H1 (cell line): ENCODE measurements at regions not wholly inside any gene's neighbourhood (a gene's known extent, or its start where the extent isn't known, plus 50 kb on each side); places are given as distances from the start of the nearest gene placed in this dataset.

ENCODE experiments used
- CTCF ChIA-PET: fragments of 300-600 bp; sonication (Branson Sonifier 250); formaldehyde crosslinking; loops from one replicate; lab custom pipeline; 2021; ENCODE audit not compliant: partially characterized antibody; lab: Charles Lee
- POLR2A ChIA-PET: fragments of 300-600 bp; sonication (Branson Sonifier 250); formaldehyde crosslinking; loops from one replicate; lab custom pipeline; 2021; ENCODE audit warnings: inconsistent platforms; ENCODE audit not compliant: partially characterized antibody; lab: Charles Lee
- DNase-seq, 2 experiments: peaks; one replicate each; pipeline versions ENCODE4 v3.0.0 to v3.0.0-alpha.2; 2010 to 2022; ENCODE audit warnings: low spot score in 2 of 2, low read depth in 1 of 2, mixed read lengths in 1 of 2
- FAIRE-seq: peaks from 2 replicates; lab custom pipeline; 2011; peaks lifted over from hg19 to GRCh38; lab: Jason Lieb, UNC
- H2AFZ ChIP-seq: 2 replicates; pipeline ENCODE4 v1.8.1; 2012; ENCODE audit warnings: low read length, inconsistent platforms
- H2AK5ac ChIP-seq: 2 replicates; pipeline ENCODE4 v1.6.1; 2013; ENCODE audit warnings: low read depth, low read length
- H2BK120ac ChIP-seq: replicated peaks from 2 replicates; pipeline ENCODE3; 2013; ENCODE audit warnings: low read depth, low read length, inconsistent platforms
- H2BK12ac ChIP-seq: 2 replicates; pipeline ENCODE4 v1.6.1; 2013; ENCODE audit warnings: low read depth, low read length
- H2BK15ac ChIP-seq: 2 replicates; pipeline ENCODE4 v1.6.1; 2013; ENCODE audit warnings: low read length
- H2BK20ac ChIP-seq: 2 replicates; pipeline ENCODE4 v1.6.1; 2013; ENCODE audit warnings: low read length
- H2BK5ac ChIP-seq: 2 replicates; pipeline ENCODE4 v1.6.1; 2013; ENCODE audit warnings: low read depth, low read length
- H3K14ac ChIP-seq: 2 replicates; pipeline ENCODE4 v1.6.1; 2013; ENCODE audit warnings: inconsistent platforms; ENCODE audit not compliant: insufficient read length
- H3K18ac ChIP-seq: 2 replicates; pipeline ENCODE4 v1.6.1; 2013; ENCODE audit warnings: low read length; ENCODE audit errors: extremely low read depth
- H3K23ac ChIP-seq: 2 replicates; pipeline ENCODE4 v1.6.1; 2013; ENCODE audit warnings: inconsistent platforms; ENCODE audit not compliant: insufficient read length
- H3K23me2 ChIP-seq: 2 replicates; pipeline ENCODE4 v1.6.1; 2013; ENCODE audit warnings: low read depth, low read length
- H3K27ac ChIP-seq: 2 replicates; pipeline ENCODE4 v1.6.1; 2011; ENCODE audit warnings: low read depth, low read length, inconsistent platforms
- H3K27me3 ChIP-seq, 4 experiments: replicated peaks in 1 of 4; 1 replicate in 1 of 4; 2 replicates in 3 of 4; pipeline versions ENCODE4 v1.6.1 to v1.8.1; 2011 to 2013; ENCODE audit warnings: low read length in 3 of 4, mild to moderate bottlenecking in 3 of 4, inconsistent platforms in 2 of 4, mixed read lengths in 2 of 4, moderate library complexity in 1 of 4; ENCODE audit not compliant: control insufficient read depth in 3 of 4, insufficient read depth in 3 of 4; ENCODE audit errors: extremely low read depth in 1 of 4
- H3K36me3 ChIP-seq, 4 experiments: 2 replicates each; pipeline versions ENCODE4 v1.6.1 to v1.8.1; 2011 to 2013; ENCODE audit warnings: mild to moderate bottlenecking in 4 of 4, low read length in 3 of 4, moderate library complexity in 2 of 4, control low read depth in 1 of 4, inconsistent platforms in 1 of 4; ENCODE audit not compliant: insufficient read depth in 4 of 4, control insufficient read depth in 2 of 4
- H3K4ac ChIP-seq: replicated peaks from 2 replicates; pipeline ENCODE3; 2013; ENCODE audit warnings: low read length, low read depth, mixed read lengths, inconsistent platforms; ENCODE audit not compliant: insufficient read length
- H3K4me1 ChIP-seq, 4 experiments: replicated peaks in 1 of 4; 1 replicate in 1 of 4; 2 replicates in 3 of 4; pipeline versions ENCODE4 v1.6.1 to v1.8.1; 2011 to 2013; ENCODE audit warnings: low read length in 3 of 4, inconsistent platforms in 2 of 4, mixed read lengths in 1 of 4; ENCODE audit not compliant: insufficient read depth in 4 of 4, control insufficient read depth in 3 of 4
- H3K4me2 ChIP-seq, 2 experiments: 2 replicates each; pipeline versions ENCODE4 v1.6.1 to v1.8.1; 2011 to 2013; ENCODE audit warnings: low read depth in 2 of 2, low read length in 2 of 2, control low read depth in 1 of 2, inconsistent platforms in 1 of 2, mild to moderate bottlenecking in 1 of 2; ENCODE audit not compliant: insufficient read depth in 1 of 2
- H3K4me3 ChIP-seq, 4 experiments: fragments of 200-600, 300-600 bp in 1 of 4; sonication (generic), shearing (Covaris generic), sonication (Bioruptor Twin) in 1 of 4; 2 replicates each; pipeline versions ENCODE4 v1.5.1 to v1.8.1; 2011 to 2016; ENCODE audit warnings: low read length in 4 of 4, low read depth in 3 of 4, control low read depth in 2 of 4, inconsistent platforms in 2 of 4, mild to moderate bottlenecking in 2 of 4, mixed read lengths in 1 of 4, moderate library complexity in 1 of 4; ENCODE audit not compliant: insufficient read depth in 2 of 4; ENCODE audit errors: extremely low read depth in 1 of 4
- H3K56ac ChIP-seq: replicated peaks from 2 replicates; pipeline ENCODE3; 2013; ENCODE audit warnings: low read depth, mild to moderate bottlenecking, mixed read lengths, low read length, inconsistent platforms; ENCODE audit not compliant: insufficient read length
- H3K79me1 ChIP-seq: 2 replicates; pipeline ENCODE4 v1.6.1; 2013; ENCODE audit warnings: low read depth, low read length, control low read depth
- H3K79me2 ChIP-seq, 2 experiments: 2 replicates each; pipeline versions ENCODE4 v1.6.1 to v1.8.1; 2012 to 2013; ENCODE audit warnings: low read length in 2 of 2, mild to moderate bottlenecking in 2 of 2, inconsistent platforms in 1 of 2; ENCODE audit not compliant: insufficient read depth in 2 of 2, control insufficient read depth in 1 of 2
- H3K9ac ChIP-seq, 4 experiments: replicated peaks in 1 of 4; 1 replicate in 1 of 4; 2 replicates in 3 of 4; pipeline versions ENCODE4 v1.6.1 to v1.8.1; 2011 to 2013; ENCODE audit warnings: low read depth in 3 of 4, low read length in 3 of 4, control low read depth in 2 of 4, mild to moderate bottlenecking in 2 of 4, moderate library complexity in 2 of 4, inconsistent platforms in 1 of 4; ENCODE audit errors: extremely low read depth in 1 of 4
- H3K9me3 ChIP-seq, 2 experiments: 2 replicates each; pipeline versions ENCODE4 v1.6.1 to v1.8.1; 2012 to 2013; ENCODE audit warnings: mild to moderate bottlenecking in 2 of 2, moderate library complexity in 2 of 2, control low read depth in 1 of 2, inconsistent platforms in 1 of 2, low read depth in 1 of 2, low read length in 1 of 2, mixed read lengths in 1 of 2; ENCODE audit not compliant: insufficient read depth in 2 of 2
- H4K20me1 ChIP-seq, 2 experiments: replicated peaks in 1 of 2; 2 replicates each; pipeline versions ENCODE3 to v1.8.1; 2011 to 2013; ENCODE audit warnings: inconsistent platforms in 2 of 2, low read length in 2 of 2, mild to moderate bottlenecking in 1 of 2; ENCODE audit not compliant: insufficient read depth in 2 of 2, control insufficient read depth in 1 of 2
- H4K5ac ChIP-seq: 2 replicates; pipeline ENCODE4 v1.6.1; 2013; ENCODE audit warnings: low read length, low read depth, mixed read lengths, inconsistent platforms; ENCODE audit not compliant: insufficient read length
- H4K8ac ChIP-seq: 2 replicates; pipeline ENCODE4 v1.8.0; 2013; ENCODE audit warnings: mild to moderate bottlenecking, moderate library complexity, low read length, inconsistent platforms; ENCODE audit not compliant: insufficient read depth; ENCODE audit errors: extremely low read depth
- H4K91ac ChIP-seq: replicated peaks from 2 replicates; pipeline ENCODE3; 2013; ENCODE audit warnings: low read length, mixed read lengths, inconsistent platforms; ENCODE audit not compliant: insufficient read length
- ATF3 ChIP-seq: IDR thresholded peaks from 2 replicates; pipeline ENCODE4 v1.6.1; 2011; ENCODE audit warnings: low read depth, mild to moderate bottlenecking, low read length; ENCODE audit not compliant: insufficient read depth
- HDAC6 ChIP-seq: IDR thresholded peaks from one replicate; pipeline ENCODE4 v1.7.1; 2012; ENCODE audit warnings: low read depth, mild to moderate bottlenecking, inconsistent platforms, low read length, moderate library complexity
- WGBS, 2 experiments: shearing (Covaris generic) in 1 of 2; methylation state at CpG; one replicate each; pipeline versions ENCODE4 v1.1.6 to v1.1.7; 2013 to 2015; ENCODE audit warnings: low lambda C conversion rate in 2 of 2, mixed read lengths in 2 of 2, inconsistent platforms in 1 of 2, low coverage in 1 of 2, missing lambda C conversion rate in 1 of 2; ENCODE audit not compliant: insufficient replicate concordance in 2 of 2, insufficient coverage in 1 of 2, insufficient read length in 1 of 2; ENCODE audit errors: extremely low coverage in 1 of 2, missing lambda C conversion rate in 1 of 2; 5-methylcytosine and 5-hydroxymethylcytosine counted together

DNA sequence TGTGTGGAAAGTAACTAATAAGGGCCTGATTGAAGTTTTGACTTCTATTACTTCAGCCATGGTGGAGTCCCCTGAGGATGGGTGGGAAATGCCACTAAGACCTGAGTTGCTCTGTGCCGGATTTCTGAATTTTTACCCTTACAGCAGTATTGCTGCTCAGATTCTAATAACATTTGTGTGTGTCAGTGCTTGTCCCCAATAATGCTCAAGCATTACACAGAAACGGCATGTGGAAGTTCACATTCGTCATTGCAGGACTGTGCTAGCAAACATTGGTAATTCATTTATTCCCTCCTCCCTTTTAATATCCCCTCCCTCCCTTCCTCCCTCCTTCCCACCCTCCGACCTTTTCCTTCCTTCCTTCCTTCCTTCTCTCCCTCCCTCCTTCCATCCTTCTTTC is 484.5 kb upstream of the ONECUT1 start:
- Histone ChIP-seq H2BK20ac (no peak overlapping the region), H3K9me3 (no peaks in the 10 kb centered on the region), H3K56ac (no peak overlapping the region), H3K9ac (no peak overlapping the region), H3K4ac (no peak overlapping the region), H3K4me2 (no peak overlapping the region), H3K79me1 (no peaks in the 10 kb centered on the region), H3K36me3 (no peaks in the 10 kb centered on the region), H3K23me2 (no peaks in the 10 kb centered on the region; the same call in 1 of the 2 replicates), H3K4me3 (no peak overlapping the region), H2BK12ac (no peak overlapping the region), H2AK5ac (no peak overlapping the region), H3K27me3 (no peaks in the 10 kb centered on the region), H2BK5ac (no peak overlapping the region), H3K79me2 (no peaks in the 10 kb centered on the region), H3K23ac (no peak overlapping the region), H4K8ac (no peak overlapping the region), H2AFZ (no peak overlapping the region), H4K20me1 (no peaks in the 10 kb centered on the region), H3K27ac (no peak overlapping the region), H3K14ac (no peak overlapping the region), H2BK15ac (no peak overlapping the region), H4K91ac (no peak overlapping the region), H2BK120ac (no peak overlapping the region), H3K4me1 (peaks cover 0 to 5% (median 0%) of the 10 kb centered on the region in 4 experiments; a peak in 1 of 7 replicates), H4K5ac (no peak overlapping the region), H3K18ac (no peak overlapping the region)
- CTCF ChIA-PET = interaction anchor here (0.8 kb wide), 1 partner anchor 162 kb away, joined by 4 read pairs; no protein-coding TSS in a partner anchor
- no peak for DNase-seq
- no peak for TF ChIP-seq ATF3
- no peak for TF ChIP-seq HDAC6
- POLR2A ChIA-PET = no interaction called here
- WGBS, 2 experiments = 67 to 88% methylated on average over 1 to 4 of the region's 4 CpGs
- FAIRE-seq = no peak
